HAP-1 (cell line): ENCODE measurements at regions not wholly inside any gene's neighbourhood (a gene's known extent, or its start where the extent isn't known, plus 50 kb on each side); places are given as distances from the start of the nearest gene placed in this dataset.

Experiments used
- DNase-seq, 2 experiments: peaks; one replicate each; pipeline ENCODE4 v3.0.0-alpha.2; 2016 to 2020; ENCODE audit warnings: low spot score in 2 of 2
- H3K27me3 ChIP-seq: fragments of 250-450 bp; sonication (Bioruptor Pico); 2 replicates; pipeline ENCODE4 v1.5.1; 2020; ENCODE audit warnings: low read depth, mild to moderate bottlenecking, moderate library complexity
- H3K36me3 ChIP-seq: fragments of 250-450 bp; sonication (Bioruptor Pico); replicated peaks from 2 replicates; pipeline ENCODE4 v1.5.1; 2020; ENCODE audit warnings: mild to moderate bottlenecking
- H3K4me1 ChIP-seq: fragments of 250-450 bp; sonication (Bioruptor Pico); 2 replicates; pipeline ENCODE4 v1.5.1; 2020; ENCODE audit warnings: mild to moderate bottlenecking
- H3K4me3 ChIP-seq: fragments of 250-450 bp; sonication (Bioruptor Pico); 2 replicates; pipeline ENCODE4 v1.5.1; 2020; ENCODE audit warnings: mild to moderate bottlenecking, moderate library complexity
- H3K9me3 ChIP-seq: fragments of 250-450 bp; sonication (Bioruptor Pico); 2 replicates; pipeline ENCODE4 v1.5.1; 2020; ENCODE audit warnings: mild to moderate bottlenecking, moderate library complexity
- in situ Hi-C: fragments of 300-500 bp; cut with MboI; formaldehyde crosslinking; loops from 3 replicates; pipeline ENCODE4 v1.14.3; 2020; ENCODE audit warnings: low sequenced_read_pairs, inconsistent platforms, mixed read lengths

- no peak for DNase-seq
- in situ Hi-C loops = no loop called here
- H3K9me3 ChIP-seq = no peaks in the 10 kb centered on the region
- no peaks in the 10 kb centered on the region for H3K36me3 ChIP-seq
- no peak overlapping the region for H3K4me3 ChIP-seq
- no peaks in the 10 kb centered on the region for H3K4me1 ChIP-seq
- no peaks in the 10 kb centered on the region for H3K27me3 ChIP-seq
Measured at GRCh38 chr3:104362319-104362718, 1004.4 kb upstream of the ALCAM start.

- Histone ChIP-seq H3K4me1 (no peaks in the 10 kb centered on the region), H3K36me3 (no peaks in the 10 kb centered on the region), H3K4me3 (no peak overlapping the region), H3K27me3 (no peaks in the 10 kb centered on the region), H3K9me3 (no peaks in the 10 kb centered on the region)
- in situ Hi-C loops = no loop called here
- DNase-seq = no peak
Measured at GRCh38 chr3:104367000-104367399, 999.7 kb upstream of the ALCAM start.

- in situ Hi-C loops = no loop called here
- DNase-seq = no peak
- H3K27me3 ChIP-seq = no peaks in the 10 kb centered on the region
Measured at GRCh38 chr3:104368760-104369159, 997.9 kb upstream of the ALCAM start.

GRCh38 chr3:104385421-104385820, 981.3 kb upstream of the ALCAM start:
- DNase-seq = no peak
- H3K4me3 ChIP-seq = no peak overlapping the region
- H3K4me1 ChIP-seq = no peaks in the 10 kb centered on the region
- H3K36me3 ChIP-seq = no peaks in the 10 kb centered on the region
- H3K27me3 ChIP-seq = no peaks in the 10 kb centered on the region
- in situ Hi-C loops = no loop called here
- H3K9me3 ChIP-seq = no peaks in the 10 kb centered on the region

More at GRCh38 chr3:104368760-104369159, 997.9 kb upstream of the ALCAM start:
- Histone ChIP-seq H3K36me3 (no peaks in the 10 kb centered on the region), H3K9me3 (no peaks in the 10 kb centered on the region), H3K4me3 (no peak overlapping the region), H3K4me1 (no peaks in the 10 kb centered on the region)

- in situ Hi-C loops = no loop called here
- no peak for DNase-seq
Measured at GRCh38 chr3:104388619-104389018, 978.1 kb upstream of the ALCAM start.

GRCh38 chr3:104392327-104392726, 974.4 kb upstream of the ALCAM start:
- Histone ChIP-seq H3K9me3 (no peaks in the 10 kb centered on the region), H3K27me3 (no peaks in the 10 kb centered on the region), H3K4me1 (no peaks in the 10 kb centered on the region), H3K4me3 (no peak overlapping the region), H3K36me3 (no peaks in the 10 kb centered on the region)
- no peak for DNase-seq
- in situ Hi-C loops = no loop called here

More at GRCh38 chr3:104388619-104389018, 978.1 kb upstream of the ALCAM start:
- Histone ChIP-seq H3K4me3 (no peak overlapping the region), H3K36me3 (no peaks in the 10 kb centered on the region), H3K9me3 (no peaks in the 10 kb centered on the region), H3K27me3 (no peaks in the 10 kb centered on the region), H3K4me1 (no peaks in the 10 kb centered on the region)

- Histone ChIP-seq H3K4me1 (no peaks in the 10 kb centered on the region), H3K9me3 (no peaks in the 10 kb centered on the region), H3K4me3 (no peak overlapping the region), H3K36me3 (no peaks in the 10 kb centered on the region), H3K27me3 (no peaks in the 10 kb centered on the region)
- in situ Hi-C loops = no loop called here
- DNase-seq = no peak
Measured at GRCh38 chr3:104396974-104397669, 969.6 kb upstream of the ALCAM start.

GRCh38 chr3:104397713-104398112, 969.0 kb upstream of the ALCAM start:
- in situ Hi-C loops = no loop called here
- Histone ChIP-seq H3K9me3 (no peaks in the 10 kb centered on the region), H3K4me1 (no peaks in the 10 kb centered on the region), H3K4me3 (no peak overlapping the region), H3K27me3 (no peaks in the 10 kb centered on the region), H3K36me3 (no peaks in the 10 kb centered on the region)
- DNase-seq = no peak

GRCh38 chr3:104402902-104403301, 963.8 kb upstream of the ALCAM start:
- Histone ChIP-seq H3K4me1 (no peaks in the 10 kb centered on the region), H3K4me3 (no peak overlapping the region), H3K27me3 (no peaks in the 10 kb centered on the region), H3K9me3 (no peaks in the 10 kb centered on the region), H3K36me3 (no peaks in the 10 kb centered on the region)
- in situ Hi-C loops = no loop called here
- no peak for DNase-seq

- H3K4me1 ChIP-seq = no peaks in the 10 kb centered on the region
- no peaks in the 10 kb centered on the region for H3K9me3 ChIP-seq
- H3K27me3 ChIP-seq = no peaks in the 10 kb centered on the region
- H3K36me3 ChIP-seq = no peaks in the 10 kb centered on the region
- no peak overlapping the region for H3K4me3 ChIP-seq
- no peak for DNase-seq
- in situ Hi-C loops = no loop called here
Measured at GRCh38 chr3:104411757-104412156, 955.0 kb upstream of the ALCAM start.

GRCh38 chr3:104412608-104413580, 953.8 kb upstream of the ALCAM start:
- Histone ChIP-seq H3K27me3 (no peaks in the 10 kb centered on the region), H3K36me3 (no peaks in the 10 kb centered on the region), H3K4me3 (no peak overlapping the region), H3K9me3 (no peaks in the 10 kb centered on the region), H3K4me1 (no peaks in the 10 kb centered on the region)
- DNase-seq = no peak
- in situ Hi-C loops = no loop called here

- Histone ChIP-seq H3K36me3 (no peaks in the 10 kb centered on the region), H3K27me3 (no peaks in the 10 kb centered on the region), H3K9me3 (no peaks in the 10 kb centered on the region), H3K4me1 (no peaks in the 10 kb centered on the region), H3K4me3 (no peak overlapping the region)
- in situ Hi-C loops = no loop called here
- DNase-seq = no peak
Measured at GRCh38 chr3:104428337-104428925, 938.3 kb upstream of the ALCAM start.

- Histone ChIP-seq H3K27me3 (no peaks in the 10 kb centered on the region), H3K9me3 (no peaks in the 10 kb centered on the region), H3K36me3 (no peaks in the 10 kb centered on the region), H3K4me3 (no peak overlapping the region), H3K4me1 (no peaks in the 10 kb centered on the region)
- in situ Hi-C loops = no loop called here
- no peak for DNase-seq
Measured at GRCh38 chr3:104429727-104430126, 937.0 kb upstream of the ALCAM start.

GRCh38 chr3:104436506-104436905, 930.2 kb upstream of the ALCAM start:
- in situ Hi-C loops = no loop called here
- Histone ChIP-seq H3K4me3 (no peak overlapping the region), H3K4me1 (0 out of 2 replicates have a peak, but pooled peaks cover 3% of the 10 kb centered on the region), H3K36me3 (no peaks in the 10 kb centered on the region), H3K27me3 (no peaks in the 10 kb centered on the region), H3K9me3 (no peaks in the 10 kb centered on the region)
- no peak for DNase-seq
